Endothelial cell of umbilical vein (primary cell): ENCODE measurements at regions not wholly inside any gene's neighbourhood (a gene's known extent, or its start where the extent isn't known, plus 50 kb on each side); places are given as distances from the start of the nearest gene placed in this dataset.

Experiments used
- BruUV-seq: library from RNA; stranded (reverse); fragments of 400-500 nt; replicated peaks from 2 replicates; lab custom pipeline; 2021; lab: Mats Ljungman, UMichigan
- CTCF ChIA-PET: fragments of 300-600, 350-600 bp; sonication (Branson Sonifier 250); formaldehyde crosslinking; loops from one replicate; lab custom pipeline; 2021; ENCODE audit warnings: antibody characterized with exemption, inconsistent platforms; lab: Charles Lee
- POLR2A ChIA-PET: fragments of 300-600, 350-600 bp; sonication (Branson Sonifier 250); formaldehyde crosslinking; loops from one replicate; lab custom pipeline; 2021; ENCODE audit warnings: antibody characterized with exemption, inconsistent platforms; lab: Charles Lee
- DNase-seq: peaks from one replicate; pipeline ENCODE4 v3.0.0-alpha.2; 2011; ENCODE audit warnings: low read depth, low spot score
- FAIRE-seq: peaks from 2 replicates; lab custom pipeline; 2011; peaks lifted over from hg19 to GRCh38; lab: Jason Lieb, UNC
- H2AFZ ChIP-seq: 2 replicates; pipeline ENCODE4 v1.6.0; 2012; ENCODE audit warnings: low read depth, low read length, control low read depth, inconsistent platforms
- H3K27ac ChIP-seq: 2 replicates; pipeline ENCODE4 v1.5.1; 2011; ENCODE audit warnings: low read depth, mild to moderate bottlenecking, control low read depth, low read length, moderate library complexity; ENCODE audit not compliant: insufficient read depth
- H3K27me3 ChIP-seq, 2 experiments: 2 replicates each; pipeline versions ENCODE4 v1.6.0 to v1.6.1; 2011; ENCODE audit warnings: low read length in 2 of 2, mixed read lengths in 1 of 2; ENCODE audit not compliant: control insufficient read depth in 2 of 2, insufficient read depth in 2 of 2
- H3K36me3 ChIP-seq, 2 experiments: 2 replicates in 1 of 2; 3 replicates in 1 of 2; pipeline ENCODE4 v1.5.1; 2011; ENCODE audit warnings: low read length in 2 of 2, mild to moderate bottlenecking in 1 of 2, moderate library complexity in 1 of 2; ENCODE audit not compliant: control insufficient read depth in 2 of 2, insufficient read depth in 2 of 2; ENCODE audit errors: extremely low read depth in 1 of 2
- H3K4me1 ChIP-seq: 3 replicates; pipeline ENCODE4 v1.5.1; 2011; ENCODE audit warnings: mild to moderate bottlenecking, low read length; ENCODE audit not compliant: control insufficient read depth, insufficient read depth; ENCODE audit errors: extremely low read depth
- H3K4me2 ChIP-seq: 2 replicates; pipeline ENCODE4 v1.6.1; 2011; ENCODE audit warnings: low read length, control low read depth, mixed read lengths; ENCODE audit not compliant: insufficient read depth
- H3K4me3 ChIP-seq, 3 experiments: fragments of 200-600 bp in 1 of 3; sonication (generic), shearing (Covaris generic) in 1 of 3; replicated peaks in 1 of 3; 2 replicates each; pipeline ENCODE4 v1.5.1; 2011 to 2016; ENCODE audit warnings: control low read depth in 3 of 3, low read length in 3 of 3, mild to moderate bottlenecking in 2 of 3, inconsistent platforms in 1 of 3, low read depth in 1 of 3, moderate library complexity in 1 of 3; ENCODE audit not compliant: insufficient read depth in 1 of 3
- H3K79me2 ChIP-seq: 2 replicates; pipeline ENCODE4 v1.6.0; 2012; ENCODE audit warnings: low read length, inconsistent platforms; ENCODE audit not compliant: control insufficient read depth, insufficient read depth
- H3K9ac ChIP-seq: replicated peaks from 2 replicates; pipeline ENCODE3; 2011; ENCODE audit warnings: low read length, control low read depth; ENCODE audit not compliant: insufficient read depth; ENCODE audit errors: extremely low read depth
- H3K9me1 ChIP-seq: replicated peaks from 3 replicates; pipeline ENCODE4 v1.6.0; 2011; ENCODE audit warnings: mild to moderate bottlenecking, low read length; ENCODE audit not compliant: control insufficient read depth, insufficient read depth; ENCODE audit errors: extremely low read depth
- H3K9me3 ChIP-seq: replicated peaks from 2 replicates; pipeline ENCODE4 v1.5.1; 2012; ENCODE audit warnings: low read length, inconsistent platforms; ENCODE audit not compliant: control insufficient read depth, insufficient read depth
- H4K20me1 ChIP-seq: replicated peaks from 2 replicates; pipeline ENCODE3; 2011; ENCODE audit warnings: mild to moderate bottlenecking, low read length; ENCODE audit not compliant: control insufficient read depth, insufficient read depth; ENCODE audit errors: extremely low read depth
- CTCF ChIP-seq, 2 donors: IDR thresholded peaks; 1 replicate in 1 of 2; 2 replicates in 1 of 2; pipeline ENCODE4 v1.5.1; 2011; ENCODE audit warnings: low read length in 2 of 2, mild to moderate bottlenecking in 2 of 2, moderate library complexity in 2 of 2, control low read depth in 1 of 2, inconsistent platforms in 1 of 2, low read depth in 1 of 2; ENCODE audit not compliant: insufficient read depth in 1 of 2; ENCODE audit errors: extremely low read depth in 1 of 2
- EZH2 ChIP-seq: IDR thresholded peaks from 2 replicates; pipeline ENCODE4 v1.6.1; 2012; ENCODE audit warnings: borderline replicate concordance, low read depth, mild to moderate bottlenecking, moderate library complexity, low read length, inconsistent platforms; ENCODE audit not compliant: severe bottlenecking
- FOS ChIP-seq: IDR thresholded peaks from 2 replicates; pipeline ENCODE4 v1.6.1; 2011; ENCODE audit warnings: mild to moderate bottlenecking, low read length, moderate library complexity, borderline replicate concordance; ENCODE audit not compliant: insufficient read depth
- GATA2 ChIP-seq: IDR thresholded peaks from 2 replicates; pipeline ENCODE4 v1.7.0; 2011; ENCODE audit warnings: low read depth, mild to moderate bottlenecking, moderate library complexity, mixed read lengths, low read length; ENCODE audit not compliant: insufficient read length, insufficient read depth
- JUN ChIP-seq: IDR thresholded peaks from 2 replicates; pipeline ENCODE4 v1.6.1; 2011; ENCODE audit warnings: borderline replicate concordance, low read depth; ENCODE audit not compliant: insufficient read length, insufficient read depth
- MAX ChIP-seq: IDR thresholded peaks from 2 replicates; pipeline ENCODE4 v1.6.1; 2011; ENCODE audit not compliant: insufficient read depth, insufficient read length
- MYC ChIP-seq: IDR thresholded peaks from one replicate; pipeline ENCODE4 v1.6.1; 2011; ENCODE audit warnings: mild to moderate bottlenecking, low read depth, low read length
- POLR2A ChIP-seq: IDR thresholded peaks from 2 replicates; pipeline ENCODE4 v1.6.1; 2012; ENCODE audit warnings: low read depth, mild to moderate bottlenecking, control low read depth, low read length
- POLR2AphosphoS5 ChIP-seq: IDR thresholded peaks from 2 replicates; pipeline ENCODE4 v1.6.1; 2012; ENCODE audit warnings: low read depth, mild to moderate bottlenecking, control low read depth, low read length, moderate library complexity; ENCODE audit not compliant: insufficient read depth
- dilution Hi-C: fragments of 300-500 bp; cut with MboI; formaldehyde crosslinking; loops from one replicate; pipeline ENCODE4 v1.15.0; 2019; ENCODE audit warnings: low sequenced_read_pairs; ENCODE audit not compliant: extremely low pct_ligation_motif_present
- intact Hi-C: fragments of 100-400 bp; cut with micrococcal nuclease; formaldehyde crosslinking; loops from one replicate; pipeline ENCODE4 v1.10.0; 2022

GRCh38 chr10:130994191-130994590 is 317.3 kb downstream of the TCERG1L start:
- H3K27ac ChIP-seq, result no peak overlapping the region
- POLR2A ChIA-PET, result no interaction called here
- no peak for TF ChIP-seq FOS
- TF ChIP-seq CTCF (IDR thresholded peaks at IDR 0.05; ENCODE audit: extremely low read depth in 1 of 2, insufficient read depth in 1 of 2, low read depth in 1 of 2, low read length in 2 of 2), result no peak
- TF ChIP-seq MYC, result no peak
- TF ChIP-seq EZH2, result no peak
- no peak for TF ChIP-seq POLR2AphosphoS5
- TF ChIP-seq MAX, result no peak
- no peak for TF ChIP-seq POLR2A
- TF ChIP-seq GATA2, result no peak
- TF ChIP-seq JUN, result no peak
- H3K79me2 ChIP-seq, result no peaks in the 10 kb centered on the region
- no peak for FAIRE-seq
- intact Hi-C loops, result no loop called here
- H3K36me3 ChIP-seq, result no peaks in the 10 kb centered on the region
- H3K9ac ChIP-seq, result no peak overlapping the region
- no peaks in the 10 kb centered on the region for H3K4me1 ChIP-seq
- no peaks in the 10 kb centered on the region for H3K27me3 ChIP-seq
- dilution Hi-C loops, result no loop called here
- H3K4me2 ChIP-seq, result no peak overlapping the region
- H3K4me3 ChIP-seq, result no peak overlapping the region
- H4K20me1 ChIP-seq, result no peaks in the 10 kb centered on the region
- BruUV-seq, result no TSS peak
- H3K9me3 ChIP-seq, result peaks cover 6% of the 10 kb centered on the region
- no peak for DNase-seq
- no peak overlapping the region for H2AFZ ChIP-seq
- no peaks in the 10 kb centered on the region for H3K9me1 ChIP-seq
- CTCF ChIA-PET, result no interaction called here
